NCI-H526 (cell line): ENCODE measurements at regions not wholly inside any gene's neighbourhood (a gene's known extent, or its start where the extent isn't known, plus 50 kb on each side); places are given as distances from the start of the nearest gene placed in this dataset.
"Not testable (repeated sequence)": the region's sequence is repeated elsewhere in the genome, so short reads cannot be mapped to it uniquely, and the experiment has no call there.

Experiments
- DNase-seq, 2 experiments: peaks; one replicate each; lab custom pipeline; 2025; lab: John Stamatoyannopoulos, UW

DNA sequence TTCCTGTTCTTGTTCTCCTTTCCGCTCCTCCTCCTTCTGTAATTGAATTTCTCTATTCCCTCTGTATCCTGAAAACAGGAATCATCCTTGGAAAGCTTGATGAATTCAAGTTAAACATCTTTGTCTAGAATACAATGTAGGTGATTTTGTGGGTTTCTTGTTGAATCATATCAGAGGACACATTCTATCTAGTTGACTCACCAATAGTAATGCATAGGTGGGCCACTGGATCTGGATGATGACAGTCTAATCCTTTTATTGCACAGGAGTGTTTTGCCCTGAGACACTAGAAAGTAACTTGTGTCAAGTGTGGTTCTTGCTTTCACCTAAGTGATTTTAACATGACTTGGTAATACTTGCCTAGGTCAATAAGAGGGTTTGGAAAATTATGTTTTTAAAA is 164.3 kb downstream of the RFPL4B start:
- DNase-seq: no peak

DNA sequence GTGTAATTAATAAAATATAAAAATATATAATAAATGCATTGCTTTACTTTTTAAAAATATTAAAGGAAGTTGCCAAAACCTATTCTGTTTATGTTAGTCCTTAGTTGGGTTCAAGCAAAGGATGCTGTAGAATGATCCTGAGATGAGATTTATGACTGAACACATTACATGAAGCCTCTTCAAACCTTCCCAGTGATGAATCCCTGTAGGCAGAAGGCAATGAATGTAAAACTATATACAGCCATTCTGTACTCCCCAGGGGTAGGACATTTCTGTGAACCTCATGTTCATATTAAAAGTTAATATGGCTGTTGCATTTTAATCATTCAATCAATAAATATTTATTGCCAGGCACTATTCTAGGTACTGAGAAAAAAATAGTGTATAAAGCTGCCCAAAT is 166.0 kb downstream of the RFPL4B start:
- DNase-seq: no peak

GRCh38 chr6:112522587-112522986 is 175.5 kb downstream of the RFPL4B start:
- no peak for DNase-seq

GRCh38 chr6:112524071-112524470 is 176.9 kb downstream of the RFPL4B start:
- no peak for DNase-seq

DNA sequence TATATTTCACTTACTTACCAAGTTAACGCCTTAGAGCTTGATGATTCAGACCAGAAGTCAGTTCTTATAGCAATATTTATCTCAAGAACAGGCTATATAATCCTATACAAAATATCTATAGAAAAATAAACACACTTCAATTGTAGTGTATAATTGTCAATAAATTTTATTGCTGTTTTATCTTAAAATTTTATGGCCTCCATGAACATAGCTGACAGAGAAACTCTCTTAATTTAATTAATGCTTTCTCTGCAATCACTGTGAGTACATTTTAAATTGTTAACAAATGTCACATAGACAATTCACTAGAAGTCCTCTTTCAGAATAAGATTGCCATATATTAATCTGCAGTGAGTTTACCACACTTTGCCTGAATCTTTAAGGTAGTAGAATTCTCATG is 178.6 kb downstream of the RFPL4B start:
- no peak for DNase-seq

GRCh38 chr6:112526594-112526993 is 179.5 kb downstream of the RFPL4B start:
- no peak for DNase-seq

GRCh38 chr6:112528306-112528705 is 181.2 kb downstream of the RFPL4B start:
- DNase-seq: not testable (repeated sequence)

DNA sequence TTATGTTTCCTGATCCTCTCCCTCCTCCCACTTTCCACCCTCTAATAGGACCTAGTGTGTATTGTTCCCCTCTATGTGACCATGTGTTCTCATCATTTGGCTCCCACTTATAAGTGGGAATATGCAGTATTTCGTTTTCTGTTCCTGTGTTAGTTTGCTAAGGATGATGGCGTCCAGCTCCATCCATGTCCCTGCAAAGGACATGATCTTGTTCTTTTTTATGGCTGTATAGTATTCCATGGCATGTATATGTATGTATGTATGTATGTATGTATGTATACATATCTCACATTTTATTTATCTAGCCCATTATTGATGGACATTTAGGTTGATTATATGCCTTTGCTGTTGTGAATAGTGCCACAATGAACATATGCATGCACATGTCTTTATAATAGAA is 188.7 kb downstream of the RFPL4B start:
- DNase-seq: no peak

DNA sequence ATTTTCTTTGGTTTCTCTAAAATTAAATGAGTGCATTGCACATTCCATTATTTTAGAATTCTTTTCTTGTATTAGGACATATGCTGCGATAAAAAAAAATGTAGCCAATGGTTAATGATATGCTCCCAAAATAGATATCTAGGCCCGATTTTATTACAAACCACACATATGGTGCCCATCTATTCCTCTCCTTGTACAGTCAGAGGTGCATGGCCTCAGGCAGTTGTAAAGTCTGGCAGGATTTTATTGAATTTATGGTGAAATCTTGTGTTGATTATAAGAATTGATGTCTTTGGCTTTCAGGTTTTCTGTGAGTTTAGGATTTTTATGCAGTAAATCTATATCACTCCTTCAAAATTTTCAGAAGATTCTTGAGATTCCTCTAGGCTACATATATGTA is 192.2 kb downstream of the RFPL4B start:
- DNase-seq: no peak

- peak in 1 of 2 experiments; percentile 20 for DNase-seq
Observed at GRCh38 chr6:112541847-112542246, 194.7 kb downstream of the RFPL4B start.

- DNase-seq: not testable (repeated sequence)
Observed at GRCh38 chr6:112547321-112548085, 200.4 kb downstream of the RFPL4B start.

- DNase-seq: no peak
Observed at GRCh38 chr6:112549749-112550148, 202.6 kb downstream of the RFPL4B start.

DNA sequence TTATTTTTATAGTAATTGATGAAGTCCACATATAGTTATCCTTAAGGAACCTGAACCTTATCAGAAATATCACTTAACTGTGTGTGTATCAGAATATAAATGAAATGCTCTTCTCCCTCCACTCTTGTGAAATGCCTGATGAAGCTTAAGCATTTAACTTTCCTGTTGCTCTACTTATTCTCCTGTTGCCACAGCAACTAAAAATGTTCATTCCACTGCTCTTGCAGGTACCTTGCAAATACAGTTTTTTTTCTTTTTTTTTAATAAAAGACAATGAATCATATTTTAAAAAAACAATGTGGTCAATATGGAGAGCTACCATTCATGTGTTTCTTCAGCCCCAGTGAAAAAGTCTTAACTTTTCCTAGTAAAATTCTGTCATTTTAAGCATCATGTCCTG is 210.3 kb downstream of the RFPL4B start:
- no peak for DNase-seq

DNA sequence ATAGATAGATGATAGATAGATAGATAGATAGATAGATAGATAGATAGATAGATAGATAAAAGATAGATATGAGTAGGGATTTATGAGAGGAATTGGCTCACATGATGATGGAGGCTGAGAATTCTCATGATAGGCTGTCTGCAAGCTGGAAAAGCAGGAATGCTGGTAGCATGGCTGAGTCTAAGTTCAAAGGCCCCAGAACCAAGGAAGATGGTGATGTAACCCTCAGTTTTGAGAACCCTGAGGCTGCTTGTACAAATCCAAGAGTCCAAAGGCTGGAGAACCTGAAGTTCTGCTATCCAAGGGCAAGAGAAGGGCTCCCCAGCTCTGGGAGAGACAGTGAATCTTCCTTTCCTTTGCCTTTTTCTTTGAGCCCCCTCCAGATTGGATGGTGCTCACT is 210.8 kb downstream of the RFPL4B start:
- DNase-seq: no peak

DNA sequence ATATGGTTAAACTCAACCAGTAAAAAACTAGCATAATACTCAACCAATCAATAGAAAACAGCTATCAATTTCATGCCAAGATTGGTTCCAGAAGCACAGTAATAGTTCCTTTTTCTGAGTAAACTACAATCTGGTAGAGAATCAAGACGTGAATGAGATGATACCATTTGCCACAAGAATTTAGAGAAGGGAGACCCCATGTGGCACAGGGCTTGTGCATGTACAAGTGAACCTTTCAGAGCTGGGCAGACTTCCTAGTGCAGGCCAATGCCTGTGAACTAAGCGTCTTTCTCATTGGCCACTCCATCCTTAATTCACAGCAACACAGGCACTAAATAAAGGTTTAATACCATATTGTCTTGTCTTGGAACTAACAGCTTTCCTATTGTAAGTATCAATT is 213.5 kb downstream of the RFPL4B start:
- DNase-seq: peak in 1 of 2 experiments; percentile 14

- no peak for DNase-seq
Observed at GRCh38 chr6:112562301-112563231, 215.4 kb downstream of the RFPL4B start.

DNA sequence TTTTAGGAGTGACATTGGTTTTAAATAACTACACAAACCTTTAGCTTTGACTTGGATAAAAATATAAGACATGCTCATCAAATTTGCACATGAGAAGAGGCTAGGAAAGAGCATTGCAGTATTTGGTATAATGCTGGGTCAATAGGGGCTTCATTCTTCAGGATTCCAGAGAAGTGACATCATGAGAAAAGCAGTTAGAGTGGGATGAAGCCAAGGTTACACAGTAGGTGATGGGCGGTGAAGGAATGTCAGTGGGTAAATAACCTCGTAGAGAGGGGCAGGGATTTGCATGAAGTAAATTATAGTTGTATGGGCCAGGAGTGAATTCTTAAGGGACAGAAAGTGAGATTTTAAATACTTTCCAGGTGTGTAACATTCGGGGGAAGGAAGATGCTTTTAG is 216.2 kb downstream of the RFPL4B start:
- DNase-seq: no peak

- no peak for DNase-seq
Observed at GRCh38 chr6:112568066-112568465, 220.9 kb downstream of the RFPL4B start.

DNA sequence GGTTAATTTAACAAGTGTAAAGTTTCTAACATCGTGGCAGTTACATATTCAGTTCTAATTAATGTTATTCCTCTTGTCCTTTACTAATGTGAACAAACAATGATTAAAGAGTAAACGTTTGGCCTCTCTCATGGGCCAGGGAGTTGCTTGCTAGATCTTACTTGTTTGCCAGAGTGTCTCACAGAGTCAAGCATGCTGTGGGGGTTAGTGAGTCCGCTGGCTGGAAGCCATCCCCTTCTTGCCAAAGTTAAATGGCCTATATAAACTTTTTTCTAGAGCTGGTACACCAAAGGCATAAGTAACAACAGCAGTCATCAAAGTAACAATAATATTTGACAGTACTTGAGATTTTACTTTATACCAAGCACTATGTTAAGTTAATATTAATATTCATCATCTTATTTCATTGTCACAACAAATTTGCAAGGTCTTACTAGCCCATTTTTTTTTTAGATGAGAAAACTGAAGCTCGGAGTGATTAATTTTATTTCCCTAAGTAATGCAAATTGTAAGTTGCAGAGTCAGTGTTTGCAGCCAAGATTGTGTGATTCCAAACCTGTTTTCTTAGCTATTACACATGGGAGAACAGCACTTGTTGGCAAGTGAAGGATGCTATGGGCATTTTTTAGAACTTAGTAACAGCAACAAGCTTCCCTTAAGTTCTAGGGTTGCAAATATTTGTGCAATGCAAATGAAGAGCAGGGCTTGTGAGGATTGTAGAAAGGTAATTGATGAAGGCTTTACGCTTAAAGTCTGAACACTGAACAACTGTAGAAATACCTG is 224.5 kb downstream of the RFPL4B start:
- DNase-seq: no peak

DNA sequence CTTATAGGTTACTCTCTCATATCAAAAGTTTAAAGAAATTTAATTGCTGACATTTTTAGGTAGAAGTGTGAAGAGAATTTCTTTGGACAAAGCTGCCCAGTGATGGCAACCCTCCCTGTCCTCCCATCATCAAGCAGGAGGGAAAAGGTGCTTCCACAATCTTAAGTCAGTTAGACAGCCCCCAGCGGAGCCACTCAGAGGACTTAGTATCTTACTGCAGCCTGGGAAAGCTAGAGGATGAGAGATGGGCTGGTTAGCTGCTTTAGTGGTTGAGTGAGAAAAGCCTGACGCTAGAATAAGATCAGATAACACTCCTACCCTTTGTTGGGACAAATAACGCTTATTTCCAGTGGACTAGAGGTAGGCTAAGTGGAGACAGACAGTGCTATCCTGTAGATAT is 227.1 kb downstream of the RFPL4B start:
- no peak for DNase-seq

GRCh38 chr6:112575309-112575834 is 228.2 kb downstream of the RFPL4B start:
- no peak for DNase-seq

DNA sequence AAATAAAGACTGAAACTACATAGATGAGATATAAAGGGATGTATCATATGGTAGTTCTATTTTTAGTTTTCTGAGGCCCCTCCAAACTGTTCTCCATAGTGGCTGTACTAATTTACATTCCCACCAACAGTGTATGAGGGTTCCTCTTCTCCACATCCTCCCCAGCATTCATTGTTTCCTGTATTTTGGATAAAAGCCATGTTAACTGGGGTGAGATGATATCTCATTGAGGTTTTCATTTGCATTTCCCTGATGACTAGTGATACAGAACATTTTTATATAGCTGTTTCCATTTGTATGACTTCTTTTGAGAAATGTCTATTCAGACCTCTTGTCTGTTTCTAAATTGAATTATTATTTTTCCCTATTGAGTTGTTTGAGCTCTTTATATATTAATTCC is 229.3 kb downstream of the RFPL4B start:
- peak in 1 of 2 experiments; percentile 16 for DNase-seq
